Right atrium auricular region (tissue), 2 donors: ENCODE measurements at regions not wholly inside any gene's neighbourhood (a gene's known extent, or its start where the extent isn't known, plus 50 kb on each side); places are given as distances from the start of the nearest gene placed in this dataset.

Source experiments
- DNase-seq: peaks from one replicate; pipeline ENCODE4 v3.0.0-alpha.2; 2019; ENCODE audit warnings: low spot score
- H3K27ac ChIP-seq, 2 donors: fragments of 200-600 bp; sonication (generic); 1 replicate in 1 of 2; 2 replicates in 1 of 2; pipeline ENCODE4 v1.5.1; 2016 to 2019
- H3K27me3 ChIP-seq, 2 donors: fragments of 200-600 bp; sonication (generic); one replicate each; pipeline versions ENCODE4 v1.5.1 to v1.6.0; 2017 to 2019
- H3K36me3 ChIP-seq: fragments of 200-600 bp; sonication (generic); one replicate; pipeline ENCODE4 v1.5.1; 2016
- H3K4me1 ChIP-seq, 2 donors: fragments of 200-600 bp; sonication (generic); one replicate each; pipeline versions ENCODE4 v1.5.1 to v1.6.0; 2017 to 2019
- H3K4me3 ChIP-seq, 2 donors: fragments of 200-600 bp; sonication (generic); 1 replicate in 1 of 2; 2 replicates in 1 of 2; pipeline ENCODE4 v1.5.1; 2017 to 2019; ENCODE audit warnings: mild to moderate bottlenecking in 1 of 2, moderate library complexity in 1 of 2
- H3K9me3 ChIP-seq, 2 donors: fragments of 200-600 bp; sonication (generic); one replicate each; pipeline ENCODE4 v1.5.1; 2019
- CTCF ChIP-seq, 2 donors: fragments of 200-600 bp; sonication (generic); IDR thresholded peaks; one replicate each; pipeline ENCODE4 v1.5.1; 2019; ENCODE audit warnings: antibody characterized with exemption in 2 of 2

- no peaks in the 10 kb centered on the region for H3K36me3 ChIP-seq
- no peaks in the 10 kb centered on the region for H3K27me3 ChIP-seq
- H3K4me1 ChIP-seq: peaks cover 0 to 20% of the 10 kb centered on the region in 2 donors
- no peak for TF ChIP-seq CTCF (IDR thresholded peaks at IDR 0.05)
- no peaks in the 10 kb centered on the region for H3K9me3 ChIP-seq
- no peak overlapping the region for H3K4me3 ChIP-seq
- H3K27ac ChIP-seq: peak overlapping the region; percentile 79 to 89
- DNase-seq: no peak
Measured at GRCh38 chr2:37507703-37508102, 163.3 kb downstream of the QPCT start.

- Histone ChIP-seq H3K4me3 (no peak overlapping the region), H3K9me3 (no peaks in the 10 kb centered on the region), H3K27ac (no peak overlapping the region), H3K27me3 (no peaks in the 10 kb centered on the region), H3K36me3 (no peaks in the 10 kb centered on the region), H3K4me1 (peaks cover 0 to 3% of the 10 kb centered on the region in 2 donors)
- TF ChIP-seq CTCF (IDR thresholded peaks at IDR 0.05): no peak
- no peak for DNase-seq
Measured at GRCh38 chr2:37512971-37513370, 158.5 kb downstream of the CDC42EP3 start.

GRCh38 chr2:37523814-37524362 lies 147.6 kb downstream of the CDC42EP3 start:
- DNase-seq: peak; percentile 69
- Histone ChIP-seq H3K4me1 (peaks cover 0 to 21% of the 10 kb centered on the region in 2 donors), H3K9me3 (no peaks in the 10 kb centered on the region), H3K36me3 (no peaks in the 10 kb centered on the region), H3K4me3 (no peak overlapping the region), H3K27me3 (no peaks in the 10 kb centered on the region), H3K27ac (peak overlapping the region; percentile 67 to 82)
- TF ChIP-seq CTCF (IDR thresholded peaks at IDR 0.05): no peak

GRCh38 chr2:37526323-37526722 lies 145.1 kb downstream of the CDC42EP3 start:
- H3K27ac ChIP-seq: no peak overlapping the region
- no peaks in the 10 kb centered on the region for H3K9me3 ChIP-seq
- H3K4me3 ChIP-seq: no peak overlapping the region
- no peak for DNase-seq
- no peaks in the 10 kb centered on the region for H3K36me3 ChIP-seq
- H3K27me3 ChIP-seq: no peaks in the 10 kb centered on the region
- H3K4me1 ChIP-seq: peaks cover 0 to 21% of the 10 kb centered on the region in 2 donors
- TF ChIP-seq CTCF (IDR thresholded peaks at IDR 0.05): no peak

GRCh38 chr2:37526856-37527255 lies 144.6 kb downstream of the CDC42EP3 start:
- no peaks in the 10 kb centered on the region for H3K36me3 ChIP-seq
- DNase-seq: no peak
- no peak overlapping the region for H3K4me3 ChIP-seq
- peaks cover 0 to 21% of the 10 kb centered on the region in 2 donors for H3K4me1 ChIP-seq
- H3K27ac ChIP-seq: no peak overlapping the region
- no peak for TF ChIP-seq CTCF (IDR thresholded peaks at IDR 0.05)
- H3K9me3 ChIP-seq: no peaks in the 10 kb centered on the region
- H3K27me3 ChIP-seq: no peaks in the 10 kb centered on the region

- Histone ChIP-seq H3K27ac (no peak overlapping the region), H3K4me1 (peaks cover 0 to 21% of the 10 kb centered on the region in 2 donors)
Measured at GRCh38 chr2:37527361-37527760, 144.1 kb downstream of the CDC42EP3 start.

More at GRCh38 chr2:37527361-37527760, 144.1 kb downstream of the CDC42EP3 start:
- DNase-seq: no peak
- no peaks in the 10 kb centered on the region for H3K9me3 ChIP-seq
- H3K27me3 ChIP-seq: no peaks in the 10 kb centered on the region
- no peak overlapping the region for H3K4me3 ChIP-seq
- no peak for TF ChIP-seq CTCF (IDR thresholded peaks at IDR 0.05)
- no peaks in the 10 kb centered on the region for H3K36me3 ChIP-seq
